Stimulated activated CD4-positive, alpha-beta T cell treated with anti-CD3 and anti-CD28 coated beads, TNF-alpha, amount 100 ng/mL, for 4 hours (primary cell): ENCODE measurements at regions not wholly inside any gene's neighbourhood (a gene's known extent, or its start where the extent isn't known, plus 50 kb on each side); places are given as distances from the start of the nearest gene placed in this dataset.

Source experiments
- DNase-seq, 3 experiments: peaks; one replicate each; pipeline ENCODE4 v3.0.0-alpha.2; 2020; ENCODE audit warnings: low read depth in 3 of 3

DNA sequence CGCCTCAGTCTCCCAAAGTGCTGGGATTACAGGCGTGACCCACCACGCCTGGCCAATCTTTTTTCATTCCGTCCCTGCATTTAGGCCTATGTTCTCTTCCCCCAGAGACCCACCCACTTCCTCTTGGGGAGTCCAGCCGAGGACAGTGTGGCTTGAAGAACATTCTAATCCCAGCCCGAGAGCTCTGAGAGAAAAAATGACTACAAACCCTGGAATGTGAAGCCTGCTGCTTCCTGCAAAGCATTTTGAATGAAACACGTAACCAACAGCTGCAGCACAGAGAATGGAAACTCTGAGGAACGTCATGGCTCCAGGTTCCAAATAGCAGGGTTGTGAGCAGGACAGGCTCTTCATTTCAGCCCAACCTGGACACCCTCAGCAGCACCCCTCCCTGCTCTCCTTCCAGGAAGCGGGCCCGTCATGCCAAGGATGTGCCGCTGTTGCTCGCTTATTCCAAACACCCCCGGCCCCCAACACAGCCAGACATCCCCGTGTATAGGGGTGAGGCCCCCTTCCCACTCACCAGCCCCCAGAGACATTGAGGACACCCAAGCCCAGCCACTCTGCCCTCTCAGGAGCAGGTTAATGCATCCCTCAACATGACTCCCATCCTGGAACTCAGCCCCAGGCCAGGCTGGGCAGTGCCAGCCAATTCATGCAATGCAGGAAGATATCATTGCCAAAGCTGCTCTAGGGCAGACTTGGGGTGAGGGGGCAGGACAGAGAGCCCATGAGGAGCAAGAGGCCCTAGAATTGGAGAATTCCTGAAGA lies 139.8 kb downstream of the ZFP36L2 start:
- no peak for DNase-seq

DNA sequence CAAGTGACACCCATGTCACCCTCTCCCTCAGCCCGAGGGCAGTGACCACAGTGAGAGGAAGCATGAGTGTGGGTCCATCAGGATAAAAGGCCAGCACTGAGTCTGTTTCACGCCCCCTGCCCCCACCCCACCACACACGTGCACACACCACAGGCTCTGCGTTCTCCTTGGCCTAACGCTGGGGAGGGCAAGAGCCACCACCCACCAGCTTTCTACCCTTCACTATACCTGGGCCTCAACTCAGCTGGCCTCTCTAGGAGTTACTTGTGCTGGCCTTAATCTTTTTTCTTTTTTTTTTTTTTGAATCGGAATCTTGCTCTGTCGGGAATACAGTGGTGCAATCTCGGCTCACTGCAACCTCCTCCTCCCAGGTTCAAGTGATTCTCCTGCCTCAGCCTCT lies 140.5 kb downstream of the ZFP36L2 start:
- DNase-seq: no peak

DNA sequence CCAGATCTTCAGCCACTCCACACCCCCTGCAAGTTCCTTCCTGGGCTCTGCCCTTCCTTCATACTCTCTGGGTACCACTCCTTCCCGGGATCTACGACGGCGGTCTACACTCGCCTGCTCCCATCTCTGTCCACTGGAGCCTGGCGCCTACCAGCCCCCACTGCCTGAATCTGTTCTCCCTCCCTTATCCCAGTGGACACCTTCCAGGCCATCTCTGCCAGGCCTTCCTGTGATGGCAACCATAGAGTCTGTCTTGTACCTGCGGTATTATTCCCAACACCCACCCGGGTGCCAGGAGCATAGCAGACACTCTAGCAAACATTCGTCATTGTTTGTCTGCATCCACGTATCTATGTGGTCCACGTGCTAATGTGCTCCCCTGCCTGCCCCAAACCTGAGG lies 140.9 kb downstream of the ZFP36L2 start:
- no peak for DNase-seq

DNA sequence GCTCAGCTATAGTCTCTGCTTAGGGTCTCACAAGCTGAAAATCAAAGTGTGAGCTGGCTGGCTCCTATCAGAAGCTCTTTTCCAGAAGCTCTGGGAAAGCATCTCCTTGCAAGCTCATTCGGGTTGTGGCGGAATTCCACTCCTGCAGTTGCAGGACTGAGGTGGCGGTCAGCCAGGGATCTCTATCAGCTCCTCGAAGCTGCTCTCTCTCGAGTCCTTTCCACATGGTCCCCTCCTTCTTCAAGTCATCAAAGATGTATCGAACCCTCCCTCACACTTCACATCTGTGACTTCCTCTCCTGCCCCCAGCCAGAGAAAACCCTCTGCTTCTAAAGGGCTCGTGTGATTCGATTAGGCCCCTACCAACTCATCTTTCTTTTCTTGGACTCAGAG lies 141.7 kb downstream of the ZFP36L2 start:
- no peak for DNase-seq

DNA sequence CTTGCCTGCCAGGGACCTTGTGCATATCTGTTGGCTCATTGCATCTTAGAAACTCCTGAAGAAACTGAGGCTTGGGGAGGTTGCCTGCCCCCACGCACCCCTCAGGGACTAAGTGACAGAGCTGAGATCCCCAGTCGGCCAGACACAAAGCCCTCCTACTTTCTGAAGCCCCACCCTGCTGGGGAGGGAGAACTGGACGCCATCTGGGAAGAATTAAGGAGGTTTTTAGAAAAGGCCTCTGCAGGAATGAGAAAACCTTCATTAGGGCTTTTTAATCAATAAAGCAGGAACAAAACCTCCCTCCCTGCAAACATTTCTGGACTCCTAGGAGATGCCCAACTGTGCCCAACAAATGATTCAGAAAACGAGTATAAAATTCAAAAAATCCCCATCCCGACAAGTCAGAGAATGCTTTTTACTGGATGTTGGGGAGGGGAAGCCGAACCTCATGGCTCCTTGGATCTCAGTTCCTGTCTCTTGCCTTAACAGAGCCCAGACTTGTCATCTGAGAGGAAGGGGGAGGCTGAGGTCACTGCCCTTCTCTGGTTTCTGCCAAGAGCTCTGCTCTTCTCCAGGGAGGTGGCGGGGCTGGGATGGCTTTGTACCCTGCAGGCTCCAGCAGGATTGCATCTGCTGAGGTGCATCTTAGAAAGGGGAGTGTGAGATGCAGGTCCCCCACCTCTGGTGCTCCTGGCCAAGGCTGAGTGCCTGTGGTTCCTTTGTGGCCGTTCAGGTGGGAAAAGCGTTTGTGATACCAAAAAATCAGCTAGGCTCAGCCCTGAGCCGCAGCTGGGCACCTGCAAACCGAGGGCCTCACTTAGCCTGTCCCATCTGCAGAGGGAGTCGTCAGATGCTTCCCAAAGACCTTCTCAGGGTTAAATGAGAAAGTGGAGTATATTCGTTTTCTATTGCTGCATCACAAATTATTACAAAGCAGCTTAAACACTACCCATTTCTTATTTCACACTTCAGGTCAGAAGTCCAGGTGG lies 142.4 kb downstream of the ZFP36L2 start:
- no peak for DNase-seq

DNA sequence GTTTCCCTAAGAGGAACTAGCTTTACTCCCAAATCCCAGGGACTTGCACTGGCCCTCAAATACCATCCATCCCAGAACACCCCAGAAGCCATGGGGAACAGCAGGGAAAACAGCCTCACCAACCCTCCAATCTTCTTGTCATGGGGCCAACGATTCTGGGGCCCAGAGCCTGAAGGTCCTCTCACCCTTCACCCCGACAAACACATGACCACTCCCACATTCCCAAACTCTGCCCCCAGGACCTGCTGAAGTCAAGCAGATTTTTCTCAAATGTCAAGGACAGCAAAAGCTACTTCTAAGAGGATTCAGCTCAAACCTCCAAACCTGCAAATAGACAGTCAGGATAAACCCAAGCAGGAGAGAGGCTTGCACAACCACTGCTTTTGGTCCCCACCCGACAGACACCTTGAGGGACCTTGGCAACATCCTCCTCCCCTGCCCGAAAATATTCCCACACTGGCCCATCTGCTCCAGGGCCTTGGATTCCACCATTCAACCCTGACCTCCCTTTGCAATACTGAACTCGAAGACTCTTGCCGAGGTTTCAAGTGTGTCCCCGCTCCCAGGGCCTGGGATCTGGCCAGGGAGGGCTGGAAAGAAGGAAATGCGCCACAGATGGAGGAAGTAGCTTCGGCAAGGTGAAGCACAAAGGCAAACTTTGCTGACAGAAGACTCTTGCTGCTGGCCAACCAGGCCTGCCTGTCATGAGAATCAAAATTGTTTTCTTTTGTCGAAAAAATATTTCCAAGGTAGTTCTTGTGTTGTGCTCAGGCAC lies 143.3 kb downstream of the ZFP36L2 start:
- DNase-seq: no peak

DNA sequence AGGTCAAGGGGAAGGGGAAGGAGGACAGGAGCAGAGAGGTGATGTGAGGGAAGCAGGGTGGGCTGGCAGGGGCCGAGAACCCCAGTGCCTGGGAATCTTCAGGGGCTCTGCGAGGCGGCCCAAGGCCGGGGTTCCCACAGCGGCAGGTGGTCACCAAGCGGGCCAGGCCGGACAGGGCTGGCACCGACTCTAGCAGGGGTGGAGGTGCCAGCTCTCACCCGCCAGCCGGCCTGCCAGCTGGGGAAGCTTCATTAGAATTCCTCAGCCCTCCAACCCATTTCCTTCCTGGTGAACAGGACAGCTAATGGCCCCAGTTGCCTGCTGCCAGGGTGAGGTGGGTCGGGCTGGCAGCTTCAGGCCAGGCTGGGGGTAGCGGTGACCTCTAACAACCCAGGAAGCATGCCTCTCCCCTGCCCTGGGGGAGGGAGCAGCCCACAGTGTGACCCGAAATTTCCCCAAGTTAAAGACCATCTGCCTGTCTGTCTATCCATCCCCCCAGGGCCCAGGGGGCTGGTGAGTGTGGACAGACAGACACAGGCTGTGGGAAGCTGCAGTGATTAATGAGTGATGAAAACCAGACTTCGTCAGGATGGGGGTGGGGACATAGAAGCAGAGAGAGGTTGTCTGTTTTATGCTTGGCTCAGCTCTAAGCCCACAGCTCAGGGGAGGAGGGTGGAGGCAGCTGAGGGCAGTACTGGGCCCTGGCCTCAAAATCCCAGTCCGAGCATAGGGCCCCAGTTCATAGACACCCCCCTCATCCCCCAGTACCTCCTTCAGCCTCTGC lies 144.1 kb downstream of the ZFP36L2 start:
- DNase-seq: no peak

DNA sequence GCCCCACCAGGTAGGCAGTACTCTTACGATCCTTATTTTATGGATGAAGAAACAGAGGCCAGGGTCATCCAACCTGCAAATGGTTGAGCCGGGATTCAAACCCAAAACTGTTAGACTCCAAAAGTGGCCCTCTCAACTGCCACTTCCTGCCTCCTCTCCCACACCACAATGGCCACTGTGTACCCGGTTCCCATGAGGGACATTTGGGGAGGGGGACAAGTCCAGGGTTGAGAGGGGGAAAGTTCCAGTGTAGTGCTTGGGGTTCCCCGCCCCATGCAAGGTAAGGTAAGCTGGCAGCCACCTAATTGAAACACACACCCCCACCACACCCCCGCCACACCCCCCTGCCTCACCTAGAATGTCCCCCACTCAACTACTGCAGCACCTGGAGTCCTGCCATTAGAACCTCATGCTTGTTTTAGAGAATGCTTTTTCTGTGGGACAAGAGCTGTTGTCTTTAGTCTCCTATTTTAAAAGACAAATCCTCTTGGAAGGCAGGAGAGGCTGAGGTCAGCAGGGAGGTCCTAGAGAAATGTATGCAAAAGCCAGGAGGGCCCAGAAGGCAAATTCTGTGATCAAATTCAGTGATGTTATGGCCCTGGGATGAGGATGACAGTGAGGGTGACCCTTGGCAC lies 145.2 kb downstream of the ZFP36L2 start:
- no peak for DNase-seq

DNA sequence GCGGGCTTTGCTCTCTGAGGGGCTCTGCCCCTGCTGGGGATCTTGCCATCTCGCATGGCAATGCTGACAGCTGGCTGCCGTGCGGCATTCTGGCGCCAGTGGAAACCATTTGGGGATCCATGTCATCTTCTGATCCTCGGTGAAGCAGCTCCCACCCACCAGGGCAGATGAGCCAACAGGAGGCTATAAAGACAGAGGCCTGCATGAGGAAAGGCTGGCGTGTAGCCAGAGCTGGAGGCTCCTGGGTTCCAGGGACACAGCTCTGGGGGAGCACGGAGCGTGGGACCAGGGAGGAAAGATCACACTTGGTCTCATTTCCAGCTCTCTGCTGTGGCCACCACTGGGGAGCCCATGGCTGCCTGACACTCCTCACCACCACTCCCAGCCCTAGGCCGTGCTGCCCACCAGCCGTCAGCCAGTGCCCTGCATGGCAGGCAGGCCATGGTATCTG lies 145.8 kb downstream of the ZFP36L2 start:
- no peak for DNase-seq

DNA sequence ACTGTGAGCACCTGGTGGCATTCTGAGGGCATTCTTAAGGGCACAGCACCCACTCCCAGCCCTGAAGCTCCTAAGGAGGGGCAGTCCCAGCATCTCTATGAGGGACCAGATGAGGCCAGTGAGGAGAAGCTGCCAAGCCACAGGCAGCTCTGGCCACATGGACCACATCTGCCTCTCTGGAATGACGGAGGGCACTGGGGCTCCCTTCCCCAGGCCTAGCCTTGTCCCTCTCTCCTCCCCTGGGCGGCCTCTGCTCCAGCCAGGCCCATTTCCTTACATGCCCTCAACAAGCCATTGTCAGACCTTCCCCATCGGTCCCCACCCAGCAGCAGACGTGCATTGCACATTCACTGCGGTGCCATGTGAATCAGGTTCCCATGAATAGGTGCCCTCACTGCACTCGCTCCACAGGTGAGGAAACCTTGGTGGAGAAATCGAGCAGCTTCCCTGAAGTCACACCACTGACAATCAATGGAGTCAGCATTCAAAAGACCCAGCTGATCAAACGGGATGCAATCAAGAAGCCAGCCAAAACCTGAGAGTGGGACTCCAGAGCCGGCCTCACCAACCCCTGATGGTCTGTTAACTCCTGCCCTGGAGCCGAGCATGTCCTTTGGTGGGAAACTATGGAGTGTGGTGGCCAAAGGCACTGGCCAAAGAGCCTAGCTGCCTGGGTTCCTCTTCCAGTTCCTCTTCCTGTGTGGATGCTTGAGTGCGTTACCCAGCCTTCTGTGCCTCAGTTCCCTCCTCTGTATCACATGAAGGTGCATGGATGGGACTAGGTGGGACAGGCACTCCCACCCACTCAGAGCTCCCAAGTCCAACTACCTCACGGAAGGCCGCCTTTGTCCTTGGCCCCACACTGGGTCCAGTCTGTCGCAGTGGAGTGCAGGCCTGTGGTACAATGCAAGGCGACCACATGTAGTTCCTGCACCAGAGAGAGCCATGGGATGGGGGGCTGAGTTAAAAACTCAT lies 147.3 kb downstream of the ZFP36L2 start:
- DNase-seq: no peak

DNA sequence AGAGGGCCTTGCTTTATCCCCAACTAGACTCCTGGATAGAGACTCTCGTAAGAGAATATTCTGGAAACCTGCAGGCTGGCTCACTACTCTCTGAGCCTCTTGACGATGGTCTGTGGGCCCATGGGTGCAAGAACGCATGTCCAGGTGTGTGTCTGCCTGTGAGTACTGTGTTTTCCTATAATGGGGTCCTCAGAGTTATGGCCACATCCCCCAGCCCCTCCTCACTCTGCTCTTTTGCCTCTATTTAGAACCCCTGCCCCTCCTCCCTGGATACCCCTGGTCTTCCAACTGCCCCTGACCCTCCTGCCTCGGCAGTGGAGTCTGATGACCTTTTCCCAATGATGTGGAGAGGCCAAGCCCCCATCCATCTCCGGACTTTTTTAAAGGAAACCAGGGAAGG lies 148.1 kb downstream of the ZFP36L2 start:
- no peak for DNase-seq

DNA sequence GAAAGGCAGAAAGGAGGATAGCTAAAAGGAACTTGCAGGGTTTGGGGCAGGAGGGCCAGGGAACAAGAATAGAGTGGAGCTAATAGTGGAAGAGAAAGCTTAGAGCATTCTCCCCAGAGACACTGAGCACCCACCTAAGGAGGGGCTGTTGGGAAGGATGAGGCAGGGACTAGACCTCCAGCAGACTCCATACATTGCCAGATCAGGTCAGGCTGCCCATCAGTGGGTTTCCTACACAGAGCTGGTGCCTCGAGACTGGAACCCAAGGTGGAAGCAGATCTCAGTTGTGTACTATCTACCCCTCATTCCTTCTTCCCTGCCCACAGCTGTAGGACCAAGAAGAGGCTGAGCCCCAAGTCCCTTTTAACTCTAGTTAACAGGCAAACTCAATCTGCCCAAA lies 148.5 kb downstream of the ZFP36L2 start:
- no peak for DNase-seq

DNA sequence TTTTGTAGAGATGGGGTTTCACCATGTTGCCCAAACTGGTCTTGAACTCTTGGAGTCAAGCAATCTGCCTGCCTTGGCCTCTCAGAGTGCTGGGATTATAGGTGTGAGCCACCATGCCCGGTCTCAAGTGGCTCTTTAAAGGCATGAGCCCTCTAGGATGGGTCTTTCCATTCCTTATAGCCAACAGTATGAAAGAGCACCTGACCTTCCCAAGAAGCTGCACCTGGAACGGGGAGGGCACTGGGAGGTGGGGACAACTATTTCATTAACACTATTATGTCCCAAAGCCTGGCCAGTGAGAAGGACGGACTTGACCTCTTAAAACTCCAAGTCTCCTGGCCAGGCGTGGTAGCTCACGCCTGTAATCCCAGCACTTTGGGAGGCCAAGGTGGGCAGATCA lies 149.7 kb downstream of the ZFP36L2 start:
- DNase-seq: no peak

DNA sequence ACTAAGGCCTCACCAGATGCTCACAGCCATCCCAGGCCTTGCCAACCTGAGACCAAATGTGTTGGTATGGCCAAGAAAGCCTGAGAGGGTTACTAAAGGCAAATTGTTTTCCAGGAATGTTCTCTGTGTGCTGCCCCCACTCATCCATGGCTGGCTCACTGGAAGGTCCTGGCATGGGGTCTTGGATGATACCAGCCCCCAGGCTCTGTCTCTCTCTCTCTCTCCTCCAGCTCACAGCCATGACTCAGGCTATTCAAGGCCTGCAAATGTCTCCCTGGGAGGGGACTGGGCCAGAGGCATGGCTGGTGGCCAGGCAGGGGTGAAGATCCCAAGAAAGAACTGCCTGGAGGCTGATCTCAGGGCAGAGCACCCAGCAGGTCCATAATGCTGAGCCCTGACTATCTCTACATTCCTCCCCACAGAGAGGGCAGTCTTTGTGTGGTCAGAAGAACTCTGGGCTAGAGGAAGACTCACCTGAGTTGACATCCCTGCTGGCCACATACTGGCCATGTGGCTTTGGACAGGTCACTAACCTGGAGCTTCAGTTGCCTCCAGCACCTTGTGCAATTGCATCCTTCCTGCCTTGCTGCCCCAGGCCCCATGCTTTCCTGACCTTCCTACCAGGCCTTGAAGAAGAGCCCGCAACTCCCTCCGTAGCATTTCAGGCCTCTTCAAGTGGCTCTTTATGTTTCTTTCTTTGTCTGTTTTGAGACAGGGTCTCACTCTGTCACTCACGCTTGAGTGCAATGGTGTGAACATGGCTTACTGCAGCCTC lies 150.4 kb downstream of the ZFP36L2 start:
- no peak for DNase-seq

DNA sequence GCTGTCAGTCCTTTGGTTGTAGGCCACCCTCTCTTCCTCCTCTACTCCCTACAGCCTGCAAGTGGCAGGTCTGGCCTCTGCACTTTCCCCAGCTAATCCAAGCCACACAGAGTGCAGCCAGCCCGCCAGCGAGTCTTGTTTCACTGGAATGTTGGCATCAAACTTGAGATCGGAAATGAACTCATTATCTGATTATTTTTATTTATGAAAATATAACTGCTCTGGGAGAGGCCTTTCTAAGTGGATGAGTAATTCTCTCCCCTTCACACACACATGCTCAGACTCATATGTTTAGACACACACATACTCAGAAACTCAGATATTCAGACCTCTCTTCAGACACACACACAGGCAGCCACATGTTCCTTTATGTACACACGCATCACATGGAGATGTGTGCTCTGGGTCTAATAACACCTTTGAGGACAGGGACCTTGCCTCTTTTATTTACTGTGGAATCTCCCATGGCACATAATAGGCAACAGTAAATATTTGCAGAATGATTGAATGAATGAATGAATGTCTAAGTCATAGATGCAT lies 151.3 kb downstream of the ZFP36L2 start:
- DNase-seq: no peak

DNA sequence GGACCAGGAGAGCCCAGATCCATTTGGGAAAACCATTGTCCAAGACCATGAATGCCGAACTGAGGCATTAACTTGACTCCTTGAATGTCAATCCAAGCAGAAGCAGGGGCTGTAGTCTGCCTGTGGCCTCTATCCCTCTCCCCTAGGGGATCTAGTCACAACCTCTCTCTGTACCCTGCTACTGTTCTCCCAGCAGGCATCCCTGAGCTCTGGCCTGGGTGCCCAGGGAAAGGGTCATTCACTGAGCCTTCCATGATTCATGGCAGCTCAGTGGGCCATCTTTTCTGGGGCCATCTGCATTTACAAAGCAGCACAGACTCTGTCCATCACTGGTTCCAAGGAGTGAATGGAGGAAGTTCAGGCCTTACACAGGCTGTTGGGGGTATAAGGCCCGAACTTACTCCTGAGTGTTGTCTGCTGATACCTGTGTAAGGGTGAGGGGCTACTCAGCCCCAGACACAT lies 151.8 kb downstream of the ZFP36L2 start:
- DNase-seq: no peak

DNA sequence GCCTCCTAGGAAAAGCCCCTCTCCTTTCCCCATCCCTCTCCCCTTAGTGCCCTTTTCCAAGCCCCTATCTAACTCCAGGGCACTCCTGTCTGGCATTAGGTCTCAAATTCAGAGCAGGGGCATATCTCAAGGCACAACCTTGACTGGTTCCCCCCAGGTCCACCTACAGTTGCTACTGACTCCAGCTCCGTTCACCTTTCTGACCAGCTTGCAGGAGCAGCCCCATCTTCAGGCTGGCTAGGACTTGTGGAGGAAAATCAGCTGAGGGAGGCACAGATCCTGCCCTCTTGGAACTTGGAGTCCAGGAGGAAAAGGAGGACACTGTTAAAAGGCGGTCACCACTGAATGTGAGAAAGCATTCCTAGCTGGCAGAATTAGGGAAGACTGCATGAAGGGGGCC lies 152.4 kb downstream of the ZFP36L2 start:
- no peak for DNase-seq

DNA sequence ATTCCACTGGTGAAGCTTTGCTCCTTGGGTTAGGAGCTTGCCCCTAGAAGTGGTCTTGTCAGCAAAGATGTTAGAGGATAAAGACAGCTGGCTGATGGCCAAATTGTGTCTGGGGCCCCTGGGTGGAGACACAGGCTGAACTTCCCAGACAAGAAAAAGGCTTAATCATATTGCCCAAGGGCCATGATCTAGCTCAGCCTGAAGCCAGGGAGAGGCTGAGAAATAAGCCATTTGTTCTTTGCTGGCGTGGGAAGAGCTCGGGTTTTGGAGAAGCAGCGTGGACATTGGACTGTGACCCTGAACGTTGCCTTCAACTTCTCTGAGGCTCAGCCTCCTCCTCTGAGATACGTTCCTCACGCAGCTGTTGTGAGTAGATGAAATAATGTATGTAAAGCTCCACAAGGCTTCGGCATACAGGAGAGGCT lies 153.0 kb downstream of the ZFP36L2 start:
- DNase-seq: no peak
